ENCODE measurements at regions not wholly inside any gene's neighbourhood (a gene's known extent, or its start where the extent isn't known, plus 50 kb on each side); places are given as distances from the start of the nearest gene placed in this dataset.
A peak's percentile ranks its signal among the peaks of the same experiment; 100 is the strongest.

DNA sequence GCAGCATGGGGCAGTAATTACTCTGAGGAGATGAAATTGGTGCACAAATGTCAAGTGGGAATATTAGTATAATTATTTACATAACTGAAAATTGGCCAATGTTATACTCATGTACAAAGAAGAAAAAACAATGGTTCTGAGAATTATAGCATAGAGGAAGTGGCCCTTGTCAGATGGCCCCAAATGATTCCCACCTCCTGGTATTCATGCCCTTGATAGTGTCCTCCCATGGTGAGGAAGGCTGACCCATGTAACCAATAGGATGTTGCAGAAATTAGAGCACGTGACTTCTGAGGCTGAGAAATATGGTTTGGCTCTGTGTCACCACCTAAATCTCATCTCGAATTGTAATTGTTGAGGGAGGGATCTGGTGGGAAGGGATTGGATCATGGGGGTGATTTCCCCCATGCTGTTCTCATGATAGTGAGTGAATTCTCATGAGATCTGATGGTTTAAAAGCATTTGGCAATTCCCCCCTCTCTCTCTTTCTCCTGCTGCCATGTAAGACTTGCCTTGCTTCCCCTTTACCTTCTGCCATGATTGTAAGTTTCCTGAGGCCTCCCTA is 368.5 kb downstream of the SHQ1 start:
- WGBS (ENCODE audit: insufficient coverage) = 100% methylated on average over 2 of the region's 2 CpGs
- H3K27me3 Mint-ChIP-seq (ENCODE audit: low read depth in 3 of 3) = peaks cover 0 to 2% (median 1%) of the 10 kb centered on the region in 3 donors
- no peak overlapping the region for H3K4me3 Mint-ChIP-seq

DNA sequence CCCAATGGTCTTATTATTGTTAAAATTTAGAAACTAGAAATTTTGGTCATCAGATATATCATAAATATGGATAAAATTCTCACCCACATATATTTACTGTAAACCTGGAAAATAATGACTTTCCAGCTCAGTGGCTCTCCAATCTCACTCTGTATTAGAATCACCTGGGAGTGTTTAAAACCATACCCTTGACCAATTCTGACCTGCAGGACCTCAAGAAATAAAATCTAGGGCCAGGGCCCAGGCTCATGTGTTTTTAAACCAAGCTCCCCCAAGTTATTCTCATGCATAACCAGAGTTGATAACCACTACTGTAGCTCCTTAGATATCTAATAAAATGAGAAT is 372.1 kb downstream of the SHQ1 start:
- H3K4me1 Mint-ChIP-seq = peaks cover 28% of the 10 kb centered on the region

More for the DNA sequence above, 368.5 kb downstream of the SHQ1 start:
- Histone ChIP-seq H3K36me3 (replicated peaks in 1 of 2; ENCODE audit: control insufficient read depth in 1 of 2, insufficient read depth in 2 of 2, low read length in 2 of 2) (no peaks in the 10 kb centered on the region), H3K4me3 (replicated peaks in 1 of 3; ENCODE audit: low read depth in 2 of 3, low read length in 3 of 3) (no peak overlapping the region), H3K9ac (ENCODE audit: insufficient read depth, low read length, poor library complexity, severe bottlenecking) (no peak overlapping the region), H2AFZ (ENCODE audit: insufficient read depth, low read depth, low read length, poor library complexity, severe bottlenecking) (no peak overlapping the region), H3K27me3 (ENCODE audit: control insufficient read depth in 2 of 2, insufficient read depth in 2 of 2, low read length in 2 of 2) (no peaks in the 10 kb centered on the region), H3K27ac (ENCODE audit: low read depth in 1 of 2, low read length in 2 of 2) (no peak overlapping the region), H3K4me1 (ENCODE audit: control insufficient read depth in 1 of 2, insufficient read depth in 2 of 2, low read length in 2 of 2) (peaks cover 18 to 26% of the 10 kb centered on the region in 2 donors), H3K79me2 (ENCODE audit: insufficient read depth, low read length) (no peaks in the 10 kb centered on the region), H3K9me3 (replicated peaks in 1 of 2; ENCODE audit: control insufficient read depth in 1 of 2, insufficient read depth in 1 of 2, low read length in 2 of 2) (no peaks in the 10 kb centered on the region), H4K20me1 (ENCODE audit: insufficient read depth, low read length) (no peaks in the 10 kb centered on the region), H3K4me2 (replicated peaks; ENCODE audit: extremely low read depth, low read length, poor library complexity, severe bottlenecking) (no peak overlapping the region)
- peaks cover 20% of the 10 kb centered on the region for H3K4me1 Mint-ChIP-seq
- peaks cover 0 to 6% (median 6%) of the 10 kb centered on the region in 7 donors for H3K9me3 Mint-ChIP-seq
- DNase-seq = peak in 1 of 3 donors; percentile 19
- H3K27ac Mint-ChIP-seq = no peak overlapping the region
- intact Hi-C loops (cut with micrococcal nuclease) = loop anchor here (5.0 kb wide), 1 partner anchor 32 kb away; the partner anchor contains the start of gene RYBP (in 2 of the 2)
- H3K36me3 Mint-ChIP-seq = no peaks in the 10 kb centered on the region
- TF ChIP-seq, protein P1, sequence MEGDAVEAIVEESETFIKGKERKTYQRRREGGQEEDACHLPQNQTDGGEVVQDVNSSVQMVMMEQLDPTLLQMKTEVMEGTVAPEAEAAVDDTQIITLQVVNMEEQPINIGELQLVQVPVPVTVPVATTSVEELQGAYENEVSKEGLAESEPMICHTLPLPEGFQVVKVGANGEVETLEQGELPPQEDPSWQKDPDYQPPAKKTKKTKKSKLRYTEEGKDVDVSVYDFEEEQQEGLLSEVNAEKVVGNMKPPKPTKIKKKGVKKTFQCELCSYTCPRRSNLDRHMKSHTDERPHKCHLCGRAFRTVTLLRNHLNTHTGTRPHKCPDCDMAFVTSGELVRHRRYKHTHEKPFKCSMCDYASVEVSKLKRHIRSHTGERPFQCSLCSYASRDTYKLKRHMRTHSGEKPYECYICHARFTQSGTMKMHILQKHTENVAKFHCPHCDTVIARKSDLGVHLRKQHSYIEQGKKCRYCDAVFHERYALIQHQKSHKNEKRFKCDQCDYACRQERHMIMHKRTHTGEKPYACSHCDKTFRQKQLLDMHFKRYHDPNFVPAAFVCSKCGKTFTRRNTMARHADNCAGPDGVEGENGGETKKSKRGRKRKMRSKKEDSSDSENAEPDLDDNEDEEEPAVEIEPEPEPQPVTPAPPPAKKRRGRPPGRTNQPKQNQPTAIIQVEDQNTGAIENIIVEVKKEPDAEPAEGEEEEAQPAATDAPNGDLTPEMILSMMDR (IDR thresholded peaks at IDR 0.05) = no peak

More for the DNA sequence above, 372.1 kb downstream of the SHQ1 start:
- Histone ChIP-seq H4K20me1 (ENCODE audit: insufficient read depth, low read length) (no peaks in the 10 kb centered on the region), H3K9ac (ENCODE audit: insufficient read depth, low read length, poor library complexity, severe bottlenecking) (no peak overlapping the region), H3K4me2 (replicated peaks; ENCODE audit: extremely low read depth, low read length, poor library complexity, severe bottlenecking) (no peak overlapping the region), H3K79me2 (ENCODE audit: insufficient read depth, low read length) (no peaks in the 10 kb centered on the region), H3K4me3 (replicated peaks in 1 of 3; ENCODE audit: low read depth in 2 of 3, low read length in 3 of 3) (no peak overlapping the region), H3K27ac (ENCODE audit: low read depth in 1 of 2, low read length in 2 of 2) (no peak overlapping the region), H2AFZ (ENCODE audit: insufficient read depth, low read depth, low read length, poor library complexity, severe bottlenecking) (no peak overlapping the region), H3K4me1 (ENCODE audit: control insufficient read depth in 1 of 2, insufficient read depth in 2 of 2, low read length in 2 of 2) (peaks cover 30 to 32% of the 10 kb centered on the region in 2 donors), H3K9me3 (replicated peaks in 1 of 2; ENCODE audit: control insufficient read depth in 1 of 2, insufficient read depth in 1 of 2, low read length in 2 of 2) (no peaks in the 10 kb centered on the region), H3K36me3 (replicated peaks in 1 of 2; ENCODE audit: control insufficient read depth in 1 of 2, insufficient read depth in 2 of 2, low read length in 2 of 2) (no peaks in the 10 kb centered on the region), H3K27me3 (ENCODE audit: control insufficient read depth in 2 of 2, insufficient read depth in 2 of 2, low read length in 2 of 2) (no peaks in the 10 kb centered on the region)
- H3K36me3 Mint-ChIP-seq = peaks cover 0 to 2% of the 10 kb centered on the region in 2 donors
- no peak for DNase-seq
- peaks cover 0 to 9% (median 0%) of the 10 kb centered on the region in 3 donors for H3K27me3 Mint-ChIP-seq (ENCODE audit: low read depth in 3 of 3)
- intact Hi-C loops (cut with micrococcal nuclease) = no loop called here
- no peak overlapping the region for H3K27ac Mint-ChIP-seq
- no peak overlapping the region for H3K4me3 Mint-ChIP-seq
- peaks cover 0 to 6% (median 6%) of the 10 kb centered on the region in 7 donors for H3K9me3 Mint-ChIP-seq
- TF ChIP-seq, protein P1 (IDR thresholded peaks at IDR 0.05) = no peak
